GM21528 (cell line): ENCODE measurements at regions not wholly inside any gene's neighbourhood (a gene's known extent, or its start where the extent isn't known, plus 50 kb on each side); places are given as distances from the start of the nearest gene placed in this dataset.
"Not testable (repeated sequence)": the region's sequence is repeated elsewhere in the genome, so short reads cannot be mapped to it uniquely, and the experiment has no call there.

Experiments
- ATAC-seq: cut with Tn5 transposase; IDR thresholded peaks from one replicate; pipeline ENCODE4 v1.9.1; 2021; ENCODE audit warnings: mild to moderate bottlenecking, moderate library complexity; ENCODE audit not compliant: unreplicated experiment, low FRiP score

DNA sequence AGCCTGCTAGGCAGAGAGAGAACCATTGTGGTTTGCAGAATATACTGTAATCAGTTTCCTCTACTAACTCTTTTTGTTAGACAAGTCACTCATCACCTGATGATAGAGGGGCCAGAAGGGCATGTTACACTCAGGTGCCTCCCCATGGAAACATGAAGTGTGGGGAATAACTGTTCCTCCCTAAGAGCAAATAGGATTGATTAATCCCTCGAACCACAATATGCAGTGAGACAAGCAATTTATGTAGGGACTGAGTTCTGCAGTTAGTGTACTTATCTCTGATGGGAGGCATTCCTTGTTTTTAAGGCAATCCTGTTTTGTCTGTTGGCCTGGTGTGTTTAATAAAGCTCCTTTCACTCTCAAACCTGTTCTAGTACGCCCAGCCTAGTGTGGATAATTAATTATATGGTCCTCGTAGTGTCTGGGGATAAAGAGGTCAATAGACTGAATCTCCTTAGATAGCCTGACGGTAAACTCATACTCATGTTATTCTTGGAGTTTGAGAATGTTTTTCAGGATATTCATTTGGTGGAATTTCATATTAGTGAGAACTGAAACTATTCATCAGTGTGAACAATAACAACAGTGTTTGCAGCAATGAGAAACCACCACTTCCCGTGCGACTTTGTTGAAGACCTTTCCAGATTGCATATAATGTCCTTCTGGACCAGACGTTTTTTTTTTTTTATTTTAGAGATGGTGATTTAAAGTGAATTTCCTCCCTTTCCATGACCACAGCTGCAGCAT is 344.8 kb upstream of the FZD8 start:
- no peak for ATAC-seq

DNA sequence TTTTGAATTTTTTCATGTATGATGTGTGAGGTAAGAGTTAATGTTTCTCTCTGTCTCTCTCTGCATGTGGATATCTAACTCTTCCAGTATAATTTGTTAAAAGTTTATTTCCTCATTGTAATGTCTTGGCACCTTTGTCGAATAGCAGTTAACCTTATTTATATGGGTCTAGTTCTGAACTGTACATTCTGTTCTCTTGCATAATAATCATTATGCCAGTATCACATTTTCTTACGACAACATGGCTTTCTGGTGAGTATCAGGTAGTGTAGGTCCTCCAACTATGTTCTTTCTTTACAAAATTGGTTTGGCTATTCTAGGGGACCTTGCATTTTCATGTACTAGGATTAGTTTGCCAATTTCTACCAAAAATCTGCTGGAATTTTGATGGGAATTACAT is 337.0 kb upstream of the FZD8 start:
- no peak for ATAC-seq

DNA sequence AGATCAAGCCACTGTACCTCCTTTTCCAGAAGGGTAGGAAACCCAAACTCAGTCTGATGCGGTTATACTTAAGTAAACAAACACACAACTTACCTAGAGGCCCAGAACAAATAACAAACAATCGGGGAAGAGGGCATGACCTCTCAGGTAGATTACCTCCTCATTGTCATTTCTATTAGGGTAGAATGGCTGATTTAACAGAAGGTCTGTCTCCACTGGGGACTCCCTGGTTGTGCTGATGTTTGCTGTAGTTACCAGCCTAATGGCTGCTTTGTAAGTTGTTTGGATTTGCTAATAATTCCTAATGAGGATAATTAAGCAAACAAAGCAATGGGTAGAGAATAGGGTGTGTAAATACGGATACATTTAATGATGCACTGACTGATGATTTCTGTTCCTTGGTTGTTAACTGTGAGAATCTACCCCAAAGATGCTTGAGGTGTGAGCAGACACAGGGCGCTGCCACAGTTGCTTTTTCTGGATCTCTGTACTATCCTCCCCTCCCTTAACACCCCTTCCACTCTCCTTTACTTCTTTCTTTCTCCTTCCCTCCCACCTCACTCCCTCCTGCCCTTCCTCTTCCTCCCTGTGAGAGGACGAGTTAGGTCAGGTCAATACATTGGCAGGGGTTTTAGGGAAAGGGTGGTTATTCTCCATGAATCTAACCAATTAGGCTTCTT is 332.0 kb upstream of the FZD8 start:
- ATAC-seq: not testable (repeated sequence)

DNA sequence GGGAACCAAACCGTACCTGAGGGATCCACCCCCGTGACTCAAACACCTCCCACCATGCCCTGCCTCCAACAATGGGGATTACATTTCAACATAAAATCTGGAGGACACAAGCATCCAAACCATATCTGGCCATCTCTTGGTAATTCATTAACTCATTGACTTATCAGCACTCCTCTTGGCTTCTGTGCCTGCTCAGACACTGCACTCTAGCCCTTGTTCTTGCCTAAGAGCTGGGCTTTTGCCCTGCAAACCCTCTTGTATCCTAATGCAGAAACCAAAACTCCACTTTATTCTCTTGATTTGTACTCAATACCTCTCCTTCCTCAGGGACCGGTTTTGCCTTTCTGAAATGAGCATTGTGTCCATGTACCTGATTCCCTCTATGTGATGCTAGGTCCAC is 330.2 kb upstream of the FZD8 start:
- no peak for ATAC-seq

DNA sequence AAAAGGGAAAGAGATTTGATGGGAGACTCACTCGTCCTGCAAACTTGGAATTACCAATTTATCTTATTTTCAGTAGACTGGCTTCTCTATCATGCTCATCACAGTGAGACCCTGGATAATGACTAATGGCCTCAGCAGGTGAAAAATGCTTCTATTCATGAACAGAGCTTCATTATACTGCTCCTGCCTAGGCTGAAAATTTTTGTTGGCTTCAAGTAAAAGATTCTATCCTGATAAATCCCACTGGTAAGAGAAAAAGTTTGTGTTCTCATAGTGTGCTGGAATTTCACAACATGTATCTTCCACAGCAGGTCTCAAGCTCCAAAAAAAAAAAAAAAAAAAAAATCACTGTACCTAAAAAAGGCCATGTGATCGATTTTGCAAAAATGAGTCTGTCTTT is 329.3 kb upstream of the FZD8 start:
- no peak for ATAC-seq

DNA sequence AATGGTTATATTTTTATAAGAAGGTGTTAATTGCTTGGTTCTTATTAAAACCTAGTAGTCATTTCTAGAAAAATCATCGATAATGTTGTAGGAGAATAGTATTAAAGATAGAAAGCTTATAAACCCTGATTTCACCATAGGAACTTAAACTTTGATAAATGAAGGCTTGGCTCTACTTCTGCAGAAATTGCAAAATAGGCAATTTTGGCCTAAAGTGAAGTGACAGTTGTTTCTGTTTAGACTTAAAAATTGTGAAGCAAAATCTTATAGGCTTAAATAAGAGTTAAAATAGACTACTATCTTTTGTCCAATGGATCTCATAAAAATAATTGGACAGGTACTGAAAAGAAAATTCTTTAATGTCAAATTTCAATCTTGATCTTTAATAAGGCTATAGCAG is 321.6 kb upstream of the FZD8 start:
- no peak for ATAC-seq

DNA sequence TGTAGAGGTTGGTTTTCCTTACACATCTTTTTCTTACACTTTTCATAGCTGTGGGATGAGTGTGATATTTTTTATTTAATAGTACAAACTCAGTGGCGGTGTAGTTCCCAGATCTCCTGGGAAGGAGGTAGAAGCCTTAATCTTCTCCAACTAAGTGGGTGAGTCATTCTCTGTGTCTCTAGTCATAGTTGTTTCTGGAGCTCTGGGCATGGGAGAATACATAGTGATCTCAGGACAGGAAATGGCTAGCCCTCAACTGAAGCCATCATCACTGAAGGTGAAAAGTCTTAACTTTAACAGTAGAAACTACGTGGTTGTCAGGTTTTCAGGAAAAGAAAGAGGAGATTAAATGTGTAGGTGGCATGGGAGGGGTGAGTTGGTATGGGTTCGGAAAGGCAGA is 319.4 kb upstream of the FZD8 start:
- no peak for ATAC-seq

DNA sequence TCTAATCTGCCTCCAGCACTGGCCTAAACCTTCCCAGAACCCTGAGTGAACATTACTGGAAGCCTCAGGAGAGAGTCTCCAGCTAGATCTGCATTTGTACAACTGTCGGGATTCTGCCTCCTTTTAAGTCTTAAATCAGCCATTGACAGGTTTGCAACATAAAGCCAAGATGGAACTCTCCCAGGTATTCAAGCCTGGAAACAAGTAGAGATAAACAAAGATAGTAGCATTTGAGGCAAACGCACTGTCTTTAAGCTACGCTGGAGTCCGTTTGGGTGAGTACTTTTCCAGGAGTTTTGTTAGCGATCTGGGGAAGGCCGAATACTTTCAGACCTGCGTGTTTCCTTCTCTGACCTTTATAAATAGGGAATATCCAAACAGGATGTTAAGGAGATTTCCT is 317.2 kb upstream of the FZD8 start:
- ATAC-seq: no peak

DNA sequence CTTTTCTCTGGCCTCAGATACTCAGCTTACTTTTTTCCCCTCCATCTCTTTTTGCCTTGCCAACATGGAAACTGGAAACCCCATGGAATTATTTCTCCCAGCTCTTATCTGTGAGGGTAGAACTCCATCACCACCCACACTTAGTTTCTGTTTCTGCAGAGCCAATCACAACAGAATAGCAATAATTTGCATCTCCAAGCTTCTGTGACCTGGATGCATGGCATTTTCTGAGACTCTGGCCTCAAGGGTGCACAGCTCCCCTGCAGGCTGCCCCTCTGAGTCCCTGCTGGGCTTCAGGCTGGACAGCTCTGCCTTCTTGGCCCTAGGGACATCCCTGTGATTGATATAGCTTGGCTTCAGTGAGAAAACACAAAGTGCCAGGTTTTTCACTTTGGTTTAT is 316.5 kb upstream of the FZD8 start:
- ATAC-seq: not testable (repeated sequence)

DNA sequence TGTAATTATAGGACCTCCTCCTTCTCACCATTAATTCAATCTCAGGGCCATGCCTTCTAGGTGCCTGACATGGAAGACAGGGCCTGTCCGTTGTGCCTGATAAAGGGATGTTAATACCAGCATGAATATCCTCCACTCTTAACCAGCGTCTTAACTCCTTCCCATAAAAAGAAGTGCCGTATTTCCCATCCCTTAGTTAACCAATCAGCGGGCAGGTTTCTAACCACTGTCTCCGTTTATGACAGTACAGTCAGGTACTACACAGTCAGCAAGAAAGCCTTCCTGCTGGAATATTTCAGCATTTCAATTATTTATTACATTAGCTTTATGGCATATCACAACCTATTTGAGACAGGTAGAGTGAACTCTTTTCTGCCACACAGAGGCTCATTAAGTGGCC is 308.6 kb upstream of the FZD8 start:
- no peak for ATAC-seq

DNA sequence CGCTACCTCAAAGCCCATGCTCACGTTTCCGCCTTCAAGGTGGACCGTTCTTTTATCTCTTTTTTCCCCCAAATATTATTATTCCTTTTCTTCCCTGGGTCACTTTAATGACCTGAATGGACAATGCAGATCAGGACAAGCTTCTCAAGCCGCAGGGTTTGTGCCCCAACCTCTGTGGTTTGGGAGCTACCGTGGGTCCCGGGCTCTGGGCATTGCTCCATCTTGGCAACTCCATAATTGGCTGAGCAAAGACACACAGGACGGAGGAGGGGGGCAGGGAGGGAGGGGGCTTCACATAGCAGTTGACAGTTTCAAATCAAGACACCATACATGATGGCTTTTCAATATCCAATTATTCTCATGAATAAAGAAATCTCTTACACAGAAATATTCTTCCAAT is 308.1 kb upstream of the FZD8 start:
- no peak for ATAC-seq

DNA sequence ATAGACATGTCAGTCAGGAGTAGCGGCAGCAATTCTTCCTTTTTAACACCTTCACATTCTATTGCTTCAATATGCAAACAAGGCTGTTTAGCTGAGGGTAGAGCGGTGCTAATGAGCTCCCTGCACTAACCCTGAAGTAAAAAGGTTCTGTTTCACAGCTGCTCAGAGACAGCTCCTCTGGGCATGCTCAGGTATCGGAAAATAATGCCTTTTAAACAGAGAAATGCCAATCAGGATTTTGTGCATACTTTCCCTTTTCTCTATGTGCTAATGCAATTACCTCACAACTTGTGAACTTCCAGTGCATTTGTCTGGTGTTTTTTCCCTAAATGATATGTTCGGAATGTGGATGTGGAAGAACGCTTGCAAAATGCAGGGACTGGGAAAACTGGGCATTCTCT is 307.7 kb upstream of the FZD8 start:
- ATAC-seq: no peak

DNA sequence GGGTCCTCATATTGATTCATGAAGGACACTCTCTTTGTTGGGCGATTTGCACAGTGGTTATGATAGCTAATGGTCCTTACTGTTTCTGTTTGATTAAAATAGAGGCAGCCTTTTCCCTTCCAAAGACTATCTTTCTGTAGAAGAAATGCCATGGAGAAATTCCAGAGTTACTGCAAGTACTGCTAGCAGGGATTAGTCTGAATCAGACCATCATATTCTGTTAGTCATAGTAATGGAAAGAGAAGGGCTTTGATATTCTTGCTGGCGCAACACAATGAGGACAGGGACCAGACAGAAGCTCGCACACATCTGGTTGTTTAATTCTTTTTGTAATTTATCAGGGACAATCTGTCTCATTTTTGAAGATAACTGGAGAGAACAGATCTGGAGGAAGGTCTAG is 304.5 kb upstream of the FZD8 start:
- no peak for ATAC-seq

DNA sequence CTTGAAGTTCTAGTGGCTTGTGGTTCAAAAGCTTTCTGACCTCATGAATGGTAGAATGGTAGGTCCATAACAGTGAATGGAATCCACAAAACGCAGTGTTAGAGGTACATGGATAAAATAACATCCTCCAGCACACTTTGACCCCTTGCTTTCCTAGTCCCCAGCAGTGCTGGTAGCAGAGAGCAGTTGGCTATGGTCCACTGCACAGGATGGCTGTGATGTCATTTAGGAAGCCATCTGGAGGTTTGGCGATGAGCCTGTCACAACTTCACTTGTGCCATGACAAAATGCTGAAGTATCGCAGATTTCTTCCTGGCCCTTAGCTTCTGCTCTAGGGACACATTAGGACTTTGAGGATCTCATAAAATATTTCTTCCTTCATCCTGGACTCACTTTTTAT is 300.0 kb upstream of the FZD8 start:
- ATAC-seq: no peak

DNA sequence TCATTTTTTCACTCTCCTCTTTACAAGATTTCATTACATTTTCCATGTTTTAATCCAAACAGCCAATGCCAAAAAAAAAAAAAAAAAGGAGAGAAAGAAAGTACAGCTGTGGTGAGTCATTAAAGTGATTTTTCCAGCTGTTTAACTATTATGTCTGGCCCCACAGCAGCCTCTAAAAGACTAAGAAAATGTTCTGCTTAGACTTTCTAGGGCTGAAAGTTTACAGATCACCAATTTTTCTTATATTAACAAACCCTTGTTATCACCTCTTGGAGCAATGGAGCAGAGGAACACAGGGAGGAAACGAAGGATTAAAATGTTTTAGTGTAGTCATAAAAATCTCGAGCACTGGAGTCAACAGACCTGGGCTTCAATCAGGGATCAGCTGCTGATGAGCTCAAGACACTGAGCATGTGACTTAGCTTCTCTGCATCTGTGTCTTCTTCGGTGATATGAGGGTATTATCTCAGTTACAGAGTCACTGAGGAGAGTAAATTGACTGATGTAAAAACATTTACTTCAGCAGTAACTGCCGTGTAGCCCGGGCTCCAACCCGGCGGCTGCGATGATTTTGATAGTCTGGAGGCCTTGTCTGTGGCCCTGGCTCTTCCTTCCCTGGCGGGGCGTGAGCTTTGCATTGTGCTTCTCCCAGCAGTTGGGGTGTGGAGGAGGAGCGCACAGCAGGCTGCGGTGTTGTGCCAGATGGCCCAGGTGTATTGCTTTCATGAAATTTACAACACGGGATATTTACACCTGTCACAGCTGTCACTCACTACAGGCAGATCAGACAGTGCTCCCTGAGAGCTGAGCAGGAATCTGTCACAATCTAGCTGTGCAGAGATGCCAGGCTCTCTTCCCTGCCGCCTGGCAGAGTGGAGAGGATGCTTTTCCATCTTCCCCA is 298.3 kb upstream of the FZD8 start:
- no peak for ATAC-seq

DNA sequence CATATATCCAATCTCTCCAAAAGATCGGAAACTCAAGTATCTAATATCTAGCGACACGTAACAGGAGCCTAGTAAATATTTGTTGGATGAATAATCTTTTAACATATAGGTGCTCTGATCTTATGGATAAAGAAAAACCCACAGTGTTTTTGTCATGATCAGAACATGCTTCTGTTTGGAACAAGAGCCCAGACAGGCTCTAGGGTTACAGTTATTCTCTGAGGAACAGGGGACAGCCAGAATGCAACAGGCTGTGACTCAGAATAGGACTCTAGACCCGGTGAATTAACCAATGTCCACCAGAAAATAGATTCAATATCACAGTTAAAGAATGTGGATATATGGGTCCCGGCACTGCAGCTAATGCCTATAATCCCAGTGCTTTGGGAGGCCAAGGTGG is 296.1 kb upstream of the FZD8 start:
- ATAC-seq: no peak

DNA sequence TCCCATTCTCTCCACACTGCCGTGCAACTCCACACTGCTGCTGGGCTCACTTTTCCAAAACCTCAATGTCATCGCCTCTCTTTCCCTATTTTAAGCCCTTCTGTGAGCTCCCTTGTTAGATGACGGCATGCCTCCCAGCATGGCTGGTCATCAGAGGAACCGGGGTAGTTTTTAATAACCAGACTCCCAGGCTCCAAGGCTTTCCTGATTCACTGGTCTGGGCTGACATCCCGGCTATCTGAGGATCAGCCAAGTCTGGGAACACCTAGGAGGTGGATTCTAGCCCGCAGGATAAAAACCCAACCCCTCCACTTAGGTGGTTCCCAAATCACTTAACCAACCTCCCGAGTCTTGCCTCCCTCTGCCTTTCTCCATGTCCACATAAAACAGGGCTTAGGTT is 295.4 kb upstream of the FZD8 start:
- no peak for ATAC-seq

DNA sequence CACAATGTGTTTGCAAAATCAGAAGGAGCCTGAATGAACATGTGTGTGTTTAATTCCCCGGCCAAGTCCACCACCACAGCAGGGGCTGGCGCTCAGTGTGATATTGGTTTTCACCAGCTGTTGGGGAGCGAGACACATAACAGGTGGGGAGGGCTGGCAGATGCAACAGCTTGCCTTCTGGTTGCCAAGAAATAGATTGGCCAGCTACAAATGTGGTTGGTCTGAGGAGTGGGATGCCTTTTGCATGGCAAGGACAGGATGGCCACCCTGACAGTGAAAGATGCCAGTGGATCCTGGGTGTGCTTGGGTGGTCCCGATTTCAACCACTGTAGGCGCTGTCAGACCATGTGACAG is 292.5 kb upstream of the FZD8 start:
- ATAC-seq: no peak

DNA sequence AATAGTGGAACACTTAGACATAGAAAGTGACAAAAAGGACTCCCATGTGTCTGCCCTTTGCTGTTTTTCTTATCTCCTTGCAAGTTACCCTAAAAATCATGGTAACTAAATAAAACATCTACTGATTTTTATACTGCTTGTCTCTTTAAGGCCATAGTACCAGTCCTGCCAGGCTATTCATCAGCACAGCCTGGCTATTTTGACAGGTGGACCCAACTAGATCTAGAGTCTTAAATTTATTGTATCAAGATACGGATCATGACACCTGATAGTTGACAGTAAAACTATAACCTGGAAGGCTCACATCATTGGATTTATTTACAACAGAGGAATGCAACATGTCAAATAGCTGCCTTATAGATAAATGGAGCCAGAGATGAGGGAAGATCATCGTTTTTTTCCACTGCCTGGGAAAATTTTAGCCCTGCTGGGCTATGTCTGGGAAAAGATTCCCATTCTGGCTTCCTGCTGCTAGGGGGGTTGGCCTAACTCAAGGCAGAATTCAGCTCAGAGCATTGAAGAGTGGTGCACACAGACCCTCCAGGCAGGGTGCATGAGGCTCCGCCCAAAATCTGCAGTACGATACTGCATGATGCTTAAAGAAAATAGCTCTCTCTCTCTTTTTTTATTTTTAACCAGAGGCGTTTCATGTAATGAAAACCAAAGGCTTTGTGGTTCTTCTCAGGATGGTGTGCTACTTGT is 292.0 kb upstream of the FZD8 start:
- no peak for ATAC-seq

DNA sequence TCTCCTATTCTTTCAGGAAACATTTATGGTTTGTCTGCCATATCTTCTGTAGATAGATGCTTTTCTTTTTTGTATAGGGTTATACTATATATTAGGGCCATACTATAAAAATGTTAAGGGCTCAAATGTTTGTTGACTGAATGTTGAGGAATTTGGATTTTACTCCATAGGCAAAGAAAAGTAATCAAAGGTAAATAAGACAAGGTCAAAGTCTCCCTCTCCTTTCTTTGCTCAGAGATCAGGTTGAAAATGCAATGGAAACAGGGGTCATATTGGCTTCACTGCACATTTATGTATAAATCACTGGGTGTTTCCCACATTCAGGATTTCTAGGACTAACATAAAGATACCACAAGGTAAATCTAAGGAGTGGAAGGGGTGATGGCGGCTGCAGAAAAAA is 291.4 kb upstream of the FZD8 start:
- no peak for ATAC-seq

DNA sequence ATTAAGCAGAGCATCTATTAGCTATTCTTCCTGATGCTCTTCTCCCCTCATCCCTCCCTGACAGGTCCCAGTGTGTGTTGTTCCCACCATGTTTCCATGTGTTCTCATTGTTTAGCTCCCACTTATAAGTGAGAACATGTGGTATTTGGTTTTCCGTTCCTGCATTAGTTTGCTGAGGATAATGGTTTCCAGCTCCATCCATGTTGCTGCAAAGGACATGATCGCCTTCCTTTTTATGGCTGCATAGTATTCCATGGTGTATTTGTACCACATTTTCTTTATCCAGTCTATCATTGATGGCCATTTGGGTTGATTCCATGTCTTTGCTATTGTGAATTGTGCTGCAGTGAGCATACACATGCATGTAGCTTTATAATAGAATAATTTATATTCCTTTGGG is 287.9 kb upstream of the FZD8 start:
- ATAC-seq: not testable (repeated sequence)
